HEK293T (cell line): ENCODE measurements at regions not wholly inside any gene's neighbourhood (a gene's known extent, or its start where the extent isn't known, plus 50 kb on each side); places are given as distances from the start of the nearest gene placed in this dataset.

Experiments used
- HDGF ChIP-seq: fragments of 450-650 bp; IDR thresholded peaks from 2 replicates; pipeline ENCODE4 v1.6.1; 2017; ENCODE audit warnings: antibody characterized with exemption, borderline replicate concordance
- SP1 ChIP-seq: fragments of 450-650 bp; IDR thresholded peaks from 2 replicates; pipeline ENCODE4 v1.6.1; 2017

DNA sequence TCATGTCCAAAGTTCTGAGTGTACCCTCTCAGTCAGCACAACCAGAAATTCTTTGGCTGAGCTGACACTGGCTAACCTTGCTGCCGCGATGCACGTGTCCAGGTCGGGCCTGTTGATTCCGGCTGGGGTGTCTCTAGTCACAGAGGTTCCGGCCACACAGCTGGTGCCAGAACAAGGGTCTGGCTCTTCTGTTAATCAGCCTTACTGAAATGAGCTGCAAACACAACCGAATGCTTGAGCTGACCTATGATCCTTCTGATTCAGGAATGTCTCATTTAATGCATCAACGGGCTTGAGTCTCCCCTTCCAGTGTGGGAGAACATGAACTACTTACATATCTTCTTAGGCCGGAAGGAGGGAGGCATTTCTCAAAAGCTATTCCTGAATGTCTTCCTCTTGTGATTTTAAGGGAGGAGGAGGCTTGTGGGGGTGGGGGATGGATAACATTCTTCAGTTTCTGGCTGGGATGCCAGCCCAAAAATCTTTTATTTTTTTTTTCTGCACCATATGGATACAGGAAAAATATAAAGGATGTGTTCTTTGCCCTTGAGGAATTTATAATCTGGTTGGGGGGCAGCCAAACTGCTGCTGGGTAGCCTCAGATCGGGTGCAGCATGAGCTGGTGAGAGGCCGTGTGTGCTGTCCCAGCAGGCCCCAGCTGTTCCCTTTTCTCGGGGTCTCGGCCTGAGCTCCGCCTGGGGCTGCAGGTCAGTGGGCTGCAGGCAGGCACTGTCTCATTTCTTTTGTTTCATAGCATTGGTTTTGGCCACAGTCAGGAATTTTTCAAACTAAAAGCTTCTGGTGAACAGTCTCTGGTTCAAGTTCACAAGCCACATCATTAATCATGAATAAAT, 319.1 kb upstream of the TBL1XR1 start:
- TF ChIP-seq SP1: no peak
- no peak for TF ChIP-seq HDGF
